ENCODE measurements at regions not wholly inside any gene's neighbourhood (a gene's known extent, or its start where the extent isn't known, plus 50 kb on each side); places are given as distances from the start of the nearest gene placed in this dataset.

DNA sequence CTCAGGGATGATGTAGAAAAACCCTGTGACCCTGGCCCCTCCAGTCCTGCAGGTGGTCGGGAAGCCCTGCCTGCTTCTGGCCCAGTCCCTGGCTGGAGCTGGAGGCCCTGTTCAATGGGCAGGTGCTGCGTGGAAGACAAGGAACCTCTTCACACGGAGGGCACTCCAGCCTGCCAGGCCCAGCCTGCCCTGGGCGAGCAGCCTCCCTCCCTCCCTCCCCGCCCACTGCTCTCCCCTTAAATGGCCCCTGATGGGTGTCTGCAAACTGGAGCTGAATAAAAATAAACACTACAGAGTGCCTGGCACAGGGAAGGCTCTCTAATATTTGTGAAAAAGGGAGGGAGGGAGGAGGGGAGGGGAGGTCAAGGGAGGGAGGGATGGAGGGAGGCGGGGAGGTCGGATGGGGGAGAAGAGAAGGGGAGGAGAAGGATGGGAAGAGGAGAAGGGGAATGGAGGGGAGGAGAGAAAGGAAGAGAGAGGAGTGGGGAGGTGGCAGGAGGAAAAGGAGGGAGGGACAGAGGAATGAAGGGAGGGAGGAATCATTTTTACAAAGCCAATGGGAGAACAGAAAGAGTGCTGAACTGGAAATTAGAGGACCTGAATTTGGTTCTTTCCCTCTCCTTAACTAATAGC lies 222.8 kb upstream of the TNRC6C start:
- POLR2A ChIA-PET: no interaction called here
- CTCF ChIA-PET: no interaction called here
- DNase-seq (ENCODE audit: low read depth, low spot score): no peak
- TF ChIP-seq CTCF (IDR thresholded peaks at IDR 0.05; ENCODE audit: insufficient read depth, low read length, missing control alignments): no peak
- no peak overlapping the region for H3K4me3 ChIP-seq (ENCODE audit: low read depth, low read length)

GRCh38 chr17:77736199-77736585 lies 222.3 kb upstream of the TNRC6C start:
- ChIA-PET CTCF (no interaction called here), POLR2A (no interaction called here)
- DNase-seq (ENCODE audit: low read depth, low spot score): no peak
- no peak overlapping the region for H3K4me3 ChIP-seq (ENCODE audit: low read depth, low read length)
- TF ChIP-seq CTCF (IDR thresholded peaks at IDR 0.05; ENCODE audit: insufficient read depth, low read length, missing control alignments): no peak

DNA sequence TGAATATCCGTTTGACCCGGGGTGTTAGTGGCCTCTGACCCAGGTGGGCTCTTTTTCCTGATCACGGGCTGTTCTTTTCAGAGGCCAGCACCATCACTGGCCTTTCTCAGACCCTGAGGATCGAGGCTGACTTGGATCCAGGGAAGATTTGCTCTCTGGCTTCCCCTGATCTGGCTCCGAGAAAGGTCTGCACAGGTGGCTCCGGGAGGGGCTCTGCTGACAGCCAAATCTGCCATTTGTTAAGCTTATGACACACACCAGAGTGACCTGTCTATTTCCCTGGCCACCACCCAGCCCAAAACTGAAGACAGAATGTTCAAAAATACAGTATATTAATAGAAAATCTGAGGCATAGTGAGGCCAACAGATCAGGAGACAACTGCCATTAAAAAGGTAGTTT lies 221.8 kb upstream of the TNRC6C start:
- TF ChIP-seq CTCF (IDR thresholded peaks at IDR 0.05; ENCODE audit: insufficient read depth, low read length, missing control alignments): no peak
- ChIA-PET POLR2A (no interaction called here), CTCF (no interaction called here)
- DNase-seq (ENCODE audit: low read depth, low spot score): no peak
- no peak overlapping the region for H3K4me3 ChIP-seq (ENCODE audit: low read depth, low read length)

DNA sequence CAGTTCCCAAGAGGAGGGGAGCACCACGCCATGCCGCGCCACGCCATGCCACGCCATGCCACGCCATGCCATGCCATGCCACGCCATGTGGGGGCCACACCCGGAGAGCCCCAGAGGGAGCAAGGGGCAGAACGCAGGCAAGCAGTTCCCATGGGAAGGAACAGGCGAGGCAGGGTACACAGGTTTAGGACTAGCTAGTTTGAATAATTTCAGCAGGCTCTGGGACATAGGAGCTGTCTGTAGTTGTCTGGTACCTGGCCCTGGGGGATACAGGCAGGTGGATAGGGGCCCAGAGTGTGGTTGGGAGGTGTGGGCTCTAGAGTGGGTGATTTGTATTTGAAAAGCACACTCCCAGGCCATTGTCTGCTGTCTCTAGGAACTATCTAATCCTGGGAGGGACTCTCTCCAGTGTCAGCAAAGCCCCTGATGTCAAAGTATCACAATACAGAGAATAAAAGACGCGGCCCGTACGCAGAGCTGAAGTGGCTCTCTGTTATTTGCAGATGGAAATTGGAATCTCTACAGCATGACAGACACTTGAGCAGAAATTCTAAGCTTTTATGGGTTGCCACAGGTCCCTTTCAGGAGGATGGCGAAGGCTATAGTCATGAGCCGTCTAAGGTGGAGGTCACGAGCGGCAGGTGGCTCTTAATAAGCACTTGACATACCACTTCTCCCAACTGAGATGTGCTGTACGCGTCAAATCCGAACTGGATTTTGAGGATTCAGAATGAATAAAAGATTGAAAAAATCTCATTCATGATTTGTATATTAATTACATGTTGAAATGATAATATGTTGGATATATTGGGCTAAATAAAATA lies 220.8 kb upstream of the TNRC6C start:
- TF ChIP-seq CTCF (IDR thresholded peaks at IDR 0.05; ENCODE audit: insufficient read depth, low read length, missing control alignments): no peak
- no peak for DNase-seq (ENCODE audit: low read depth, low spot score)
- H3K4me3 ChIP-seq (ENCODE audit: low read depth, low read length): no peak overlapping the region
- POLR2A ChIA-PET: interaction anchor here (0.6 kb wide), 1 partner anchor 48 kb away, joined by 3 read pairs; no protein-coding TSS in a partner anchor
- CTCF ChIA-PET: no interaction called here

DNA sequence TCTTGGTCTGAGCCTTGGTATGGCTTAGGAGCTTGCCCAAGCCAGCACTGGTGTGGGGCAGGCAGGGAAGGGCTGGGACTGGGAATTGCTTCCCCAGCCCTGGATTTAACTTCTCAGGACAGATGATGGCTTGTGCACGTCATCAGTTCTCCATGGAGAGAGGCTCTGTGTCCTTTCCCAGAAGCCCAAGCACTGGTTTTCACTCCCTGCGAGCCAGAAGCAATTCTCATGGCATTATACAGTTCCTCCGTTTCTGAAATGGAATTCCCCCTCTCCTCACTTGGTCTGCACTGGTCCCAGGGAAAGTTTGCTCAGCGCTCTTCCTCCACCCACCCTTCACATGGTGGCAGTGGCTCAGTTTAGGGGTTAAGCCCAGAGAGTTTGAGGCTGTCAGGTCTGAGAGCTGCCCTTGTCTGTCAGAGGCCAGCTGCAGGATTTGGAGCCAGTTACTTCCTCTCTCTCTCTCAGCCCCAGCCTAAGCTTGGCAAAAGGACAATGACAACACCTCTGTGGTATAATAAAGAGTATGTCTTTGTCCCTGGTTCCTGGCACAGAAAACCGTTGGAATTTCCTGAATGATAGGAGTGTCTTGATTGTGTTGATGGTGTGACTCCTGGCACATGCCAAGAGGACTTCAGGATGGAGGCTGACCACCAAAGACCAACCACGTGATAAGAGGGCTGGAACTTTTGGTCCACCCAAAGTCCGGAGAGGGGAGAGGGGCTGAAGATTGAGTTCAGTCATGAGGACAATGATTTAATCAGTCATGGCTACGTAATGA lies 219.6 kb upstream of the TNRC6C start:
- no peak overlapping the region for H3K4me3 ChIP-seq (ENCODE audit: low read depth, low read length)
- DNase-seq (ENCODE audit: low read depth, low spot score): no peak
- POLR2A ChIA-PET: no interaction called here
- CTCF ChIA-PET: no interaction called here
- TF ChIP-seq CTCF (IDR thresholded peaks at IDR 0.05; ENCODE audit: insufficient read depth, low read length, missing control alignments): no peak

GRCh38 chr17:77740481-77740880 lies 218.0 kb upstream of the TNRC6C start:
- ChIA-PET POLR2A (no interaction called here), CTCF (interaction anchor here (1.1 kb wide), 1 partner anchor 200 kb away, joined by 3 read pairs; no protein-coding TSS in a partner anchor)
- DNase-seq (ENCODE audit: low read depth, low spot score): no peak
- no peak overlapping the region for H3K4me3 ChIP-seq (ENCODE audit: low read depth, low read length)
- TF ChIP-seq CTCF (IDR thresholded peaks at IDR 0.05; ENCODE audit: insufficient read depth, low read length, missing control alignments): no peak

Measured in AG04449 (cell line).